GM23338 (cell line): ENCODE measurements at regions not wholly inside any gene's neighbourhood (a gene's known extent, or its start where the extent isn't known, plus 50 kb on each side); places are given as distances from the start of the nearest gene placed in this dataset.

Source experiments
- ATAC-seq: fragments of 200-7000 bp; cut with Tn5 transposase; 3 replicates; pipeline ENCODE4 v1.9.1; 2020
- DNase-seq: peaks from one replicate; pipeline ENCODE4 v3.0.0-alpha.2; 2015; ENCODE audit warnings: low spot score
- H2AFZ ChIP-seq: fragments of 200-600 bp; sonication (generic); 2 replicates; pipeline ENCODE4 v1.8.0; 2016; ENCODE audit warnings: antibody characterized with exemption, mild to moderate bottlenecking, moderate library complexity
- H3F3A ChIP-seq: fragments of 200-600 bp; sonication (generic); replicated peaks from 2 replicates; pipeline ENCODE4 v1.8.0; 2017; ENCODE audit warnings: antibody characterized with exemption, mixed run types, low read depth
- H3K27ac ChIP-seq: fragments of 200-600 bp; sonication (generic); 2 replicates; pipeline ENCODE4 v1.6.1; 2016; ENCODE audit warnings: low read depth
- H3K27me3 ChIP-seq: fragments of 200-600 bp; sonication (generic); 2 replicates; pipeline ENCODE4 v1.8.0; 2016; ENCODE audit warnings: mild to moderate bottlenecking, mixed run types, moderate library complexity; ENCODE audit not compliant: insufficient read depth
- H3K36me3 ChIP-seq: fragments of 200-600 bp; sonication (generic); 2 replicates; pipeline ENCODE4 v1.8.0; 2016; ENCODE audit warnings: mild to moderate bottlenecking; ENCODE audit not compliant: insufficient read depth
- H3K4me1 ChIP-seq: fragments of 200-600 bp; sonication (generic); 2 replicates; pipeline ENCODE4 v1.8.0; 2016; ENCODE audit warnings: mild to moderate bottlenecking, moderate library complexity; ENCODE audit not compliant: insufficient read depth
- H3K4me2 ChIP-seq: fragments of 200-600 bp; sonication (generic); 2 replicates; pipeline ENCODE4 v1.7.1; 2017; ENCODE audit warnings: mixed run types
- H3K4me3 ChIP-seq: fragments of 200-600 bp; sonication (generic); 2 replicates; pipeline ENCODE4 v1.6.1; 2016; ENCODE audit warnings: mixed run types
- H3K79me2 ChIP-seq: fragments of 200-600 bp; sonication (generic); replicated peaks from 2 replicates; pipeline ENCODE4 v1.8.0; 2017; ENCODE audit warnings: mild to moderate bottlenecking; ENCODE audit not compliant: insufficient read depth
- H3K9me2 ChIP-seq: fragments of 200-600 bp; sonication (generic); 2 replicates; pipeline ENCODE4 v1.8.0; 2017; ENCODE audit not compliant: insufficient read depth
- H4K20me1 ChIP-seq: fragments of 200-600 bp; sonication (generic); replicated peaks from 2 replicates; pipeline ENCODE4 v1.8.0; 2017; ENCODE audit warnings: mild to moderate bottlenecking; ENCODE audit not compliant: insufficient read depth
- H3K27ac Mint-ChIP-seq: 2 replicates; pipeline ENCODE4 v1.8.0; 2020; ENCODE audit warnings: inconsistent platforms, mild to moderate bottlenecking, moderate library complexity, mixed read lengths
- H3K27me3 Mint-ChIP-seq: 3 replicates; pipeline ENCODE4 v1.8.0; 2022; ENCODE audit warnings: low read depth, mild to moderate bottlenecking, moderate library complexity, mixed read lengths, inconsistent platforms; ENCODE audit not compliant: insufficient read depth, poor library complexity
- H3K36me3 Mint-ChIP-seq: 3 replicates; pipeline ENCODE4 v1.8.0; 2021; ENCODE audit warnings: low read depth, mild to moderate bottlenecking, inconsistent platforms, moderate library complexity, mixed read lengths
- H3K4me1 Mint-ChIP-seq: 3 replicates; pipeline ENCODE4 v1.8.0; 2020; ENCODE audit warnings: mild to moderate bottlenecking, inconsistent platforms, mixed read lengths
- H3K4me3 Mint-ChIP-seq: 3 replicates; pipeline ENCODE4 v1.8.0; 2021; ENCODE audit warnings: moderate library complexity, mild to moderate bottlenecking, inconsistent platforms, mixed read lengths
- H3K9me3 Mint-ChIP-seq: 3 replicates; pipeline ENCODE4 v1.8.0; 2020; ENCODE audit warnings: moderate library complexity, mild to moderate bottlenecking, inconsistent platforms, mixed read lengths
- CREB1 ChIP-seq: fragments of 250-450 bp; sonication (Bioruptor Pico); IDR thresholded peaks from 2 replicates; pipeline ENCODE4 v1.5.0; 2020; ENCODE audit warnings: low read depth, mild to moderate bottlenecking, moderate library complexity
- EZH2 ChIP-seq: fragments of 200-600 bp; sonication (generic); IDR thresholded peaks from one replicate; pipeline ENCODE4 v1.8.0; 2017; ENCODE audit warnings: antibody characterized with exemption, mild to moderate bottlenecking, low read depth; ENCODE audit not compliant: unreplicated experiment
- EZH2phosphoT487 ChIP-seq: fragments of 200-600 bp; sonication (generic); IDR thresholded peaks from one replicate; pipeline ENCODE4 v1.8.1; 2018; ENCODE audit warnings: antibody characterized with exemption; ENCODE audit not compliant: unreplicated experiment
- JUNB ChIP-seq: IDR thresholded peaks from one replicate; pipeline ENCODE4 v1.6.1; 2016; ENCODE audit warnings: antibody characterized with exemption; ENCODE audit not compliant: unreplicated experiment
- NANOG ChIP-seq: IDR thresholded peaks from 2 replicates; pipeline ENCODE4 v1.6.1; 2016; ENCODE audit warnings: antibody characterized with exemption, borderline replicate concordance
- POLR2AphosphoS5 ChIP-seq: IDR thresholded peaks from 2 replicates; pipeline ENCODE4 v1.6.1; 2016; ENCODE audit warnings: antibody characterized with exemption, low read depth
- STAT1 ChIP-seq: IDR thresholded peaks from one replicate; pipeline ENCODE4 v1.6.1; 2016; ENCODE audit warnings: antibody characterized with exemption; ENCODE audit not compliant: unreplicated experiment
- ZNF114 ChIP-seq: fragments of 250-450 bp; sonication (Bioruptor Pico); IDR thresholded peaks from 2 replicates; pipeline ENCODE4 v1.5.0; 2020; ENCODE audit warnings: mild to moderate bottlenecking, moderate library complexity
- ZNF331 ChIP-seq: fragments of 250-450 bp; sonication (Bioruptor Pico); IDR thresholded peaks from 2 replicates; pipeline ENCODE4 v1.5.0; 2020; ENCODE audit warnings: low read depth, mild to moderate bottlenecking, moderate library complexity
- TF ChIP-seq, protein P1 (sequence below): fragments of 250-450 bp; sonication (Bioruptor Pico); IDR thresholded peaks from 2 replicates; pipeline ENCODE4 v1.5.0; 2020; ENCODE audit warnings: mild to moderate bottlenecking, moderate library complexity
- TF ChIP-seq, protein P2 (sequence below), 2 experiments: fragments of 200-600 bp in 1 of 2; sonication (generic) in 1 of 2; conservative IDR thresholded peaks; 2 replicates each; pipeline versions ENCODE4 v1.5.1 to v1.6.1; 2016 to 2017; ENCODE audit warnings: antibody characterized with exemption in 2 of 2, low read depth in 2 of 2, mild to moderate bottlenecking in 2 of 2, moderate library complexity in 1 of 2
- TF ChIP-seq, protein P3 (sequence below): IDR thresholded peaks from 2 replicates; pipeline ENCODE4 v1.6.1; 2016; ENCODE audit warnings: antibody characterized with exemption
- TF ChIP-seq, protein P4 (sequence below): IDR thresholded peaks from one replicate; pipeline ENCODE4 v1.6.1; 2018; ENCODE audit warnings: antibody characterized with exemption; ENCODE audit not compliant: unreplicated experiment

DNA sequence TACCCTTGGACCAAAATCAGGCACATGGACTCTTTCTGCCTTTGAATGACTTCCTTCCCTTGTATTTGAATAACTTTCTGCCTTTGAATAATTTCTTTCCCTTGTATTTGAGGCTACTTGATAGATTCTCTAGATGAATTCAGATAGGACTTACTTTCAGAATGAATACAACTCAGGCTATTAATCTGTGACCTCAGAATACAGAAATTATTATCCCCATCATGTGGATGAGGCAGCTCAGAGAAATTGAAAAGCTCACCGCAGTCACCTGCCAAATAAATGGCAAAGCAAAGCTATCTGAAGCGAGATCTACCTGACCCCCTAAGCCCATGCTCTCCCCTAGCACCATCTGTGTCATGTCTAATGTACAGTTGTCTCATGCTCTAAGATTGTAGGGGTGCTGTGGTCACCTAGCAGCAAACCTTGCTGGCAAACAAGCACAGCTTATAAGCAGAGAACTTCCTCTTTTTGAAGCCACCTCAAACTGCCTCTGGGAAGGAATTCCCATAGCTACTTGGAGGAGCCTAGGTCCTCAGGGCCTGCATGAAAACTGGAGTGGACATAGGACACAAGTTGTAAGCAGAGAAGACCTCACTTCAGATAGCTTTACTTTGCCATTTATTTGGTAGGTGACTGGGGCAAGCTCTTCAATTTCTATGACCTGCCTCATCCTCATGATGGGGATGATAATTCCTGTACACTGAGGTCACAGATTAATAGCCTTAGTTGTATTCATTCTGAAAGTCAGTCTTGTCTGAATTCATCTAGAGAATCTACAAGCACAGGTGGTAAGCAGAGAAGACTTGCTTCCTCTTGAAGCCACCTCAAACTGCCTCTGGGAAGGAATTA, 66.1 kb downstream of the FASLG start:
- no peaks in the 10 kb centered on the region for H3K79me2 ChIP-seq
- H3K4me3 ChIP-seq = no peak overlapping the region
- DNase-seq (no peak), ATAC-seq (no peak)
- H3K27ac Mint-ChIP-seq = no peak overlapping the region
- no peak overlapping the region for H3K4me3 Mint-ChIP-seq
- H3K27me3 ChIP-seq = no peaks in the 10 kb centered on the region
- peaks cover 7% of the 10 kb centered on the region; the same call in 1 of the 2 replicates for H3K9me2 ChIP-seq
- H3K27ac ChIP-seq = no peak overlapping the region
- TF ChIP-seq, protein P1, sequence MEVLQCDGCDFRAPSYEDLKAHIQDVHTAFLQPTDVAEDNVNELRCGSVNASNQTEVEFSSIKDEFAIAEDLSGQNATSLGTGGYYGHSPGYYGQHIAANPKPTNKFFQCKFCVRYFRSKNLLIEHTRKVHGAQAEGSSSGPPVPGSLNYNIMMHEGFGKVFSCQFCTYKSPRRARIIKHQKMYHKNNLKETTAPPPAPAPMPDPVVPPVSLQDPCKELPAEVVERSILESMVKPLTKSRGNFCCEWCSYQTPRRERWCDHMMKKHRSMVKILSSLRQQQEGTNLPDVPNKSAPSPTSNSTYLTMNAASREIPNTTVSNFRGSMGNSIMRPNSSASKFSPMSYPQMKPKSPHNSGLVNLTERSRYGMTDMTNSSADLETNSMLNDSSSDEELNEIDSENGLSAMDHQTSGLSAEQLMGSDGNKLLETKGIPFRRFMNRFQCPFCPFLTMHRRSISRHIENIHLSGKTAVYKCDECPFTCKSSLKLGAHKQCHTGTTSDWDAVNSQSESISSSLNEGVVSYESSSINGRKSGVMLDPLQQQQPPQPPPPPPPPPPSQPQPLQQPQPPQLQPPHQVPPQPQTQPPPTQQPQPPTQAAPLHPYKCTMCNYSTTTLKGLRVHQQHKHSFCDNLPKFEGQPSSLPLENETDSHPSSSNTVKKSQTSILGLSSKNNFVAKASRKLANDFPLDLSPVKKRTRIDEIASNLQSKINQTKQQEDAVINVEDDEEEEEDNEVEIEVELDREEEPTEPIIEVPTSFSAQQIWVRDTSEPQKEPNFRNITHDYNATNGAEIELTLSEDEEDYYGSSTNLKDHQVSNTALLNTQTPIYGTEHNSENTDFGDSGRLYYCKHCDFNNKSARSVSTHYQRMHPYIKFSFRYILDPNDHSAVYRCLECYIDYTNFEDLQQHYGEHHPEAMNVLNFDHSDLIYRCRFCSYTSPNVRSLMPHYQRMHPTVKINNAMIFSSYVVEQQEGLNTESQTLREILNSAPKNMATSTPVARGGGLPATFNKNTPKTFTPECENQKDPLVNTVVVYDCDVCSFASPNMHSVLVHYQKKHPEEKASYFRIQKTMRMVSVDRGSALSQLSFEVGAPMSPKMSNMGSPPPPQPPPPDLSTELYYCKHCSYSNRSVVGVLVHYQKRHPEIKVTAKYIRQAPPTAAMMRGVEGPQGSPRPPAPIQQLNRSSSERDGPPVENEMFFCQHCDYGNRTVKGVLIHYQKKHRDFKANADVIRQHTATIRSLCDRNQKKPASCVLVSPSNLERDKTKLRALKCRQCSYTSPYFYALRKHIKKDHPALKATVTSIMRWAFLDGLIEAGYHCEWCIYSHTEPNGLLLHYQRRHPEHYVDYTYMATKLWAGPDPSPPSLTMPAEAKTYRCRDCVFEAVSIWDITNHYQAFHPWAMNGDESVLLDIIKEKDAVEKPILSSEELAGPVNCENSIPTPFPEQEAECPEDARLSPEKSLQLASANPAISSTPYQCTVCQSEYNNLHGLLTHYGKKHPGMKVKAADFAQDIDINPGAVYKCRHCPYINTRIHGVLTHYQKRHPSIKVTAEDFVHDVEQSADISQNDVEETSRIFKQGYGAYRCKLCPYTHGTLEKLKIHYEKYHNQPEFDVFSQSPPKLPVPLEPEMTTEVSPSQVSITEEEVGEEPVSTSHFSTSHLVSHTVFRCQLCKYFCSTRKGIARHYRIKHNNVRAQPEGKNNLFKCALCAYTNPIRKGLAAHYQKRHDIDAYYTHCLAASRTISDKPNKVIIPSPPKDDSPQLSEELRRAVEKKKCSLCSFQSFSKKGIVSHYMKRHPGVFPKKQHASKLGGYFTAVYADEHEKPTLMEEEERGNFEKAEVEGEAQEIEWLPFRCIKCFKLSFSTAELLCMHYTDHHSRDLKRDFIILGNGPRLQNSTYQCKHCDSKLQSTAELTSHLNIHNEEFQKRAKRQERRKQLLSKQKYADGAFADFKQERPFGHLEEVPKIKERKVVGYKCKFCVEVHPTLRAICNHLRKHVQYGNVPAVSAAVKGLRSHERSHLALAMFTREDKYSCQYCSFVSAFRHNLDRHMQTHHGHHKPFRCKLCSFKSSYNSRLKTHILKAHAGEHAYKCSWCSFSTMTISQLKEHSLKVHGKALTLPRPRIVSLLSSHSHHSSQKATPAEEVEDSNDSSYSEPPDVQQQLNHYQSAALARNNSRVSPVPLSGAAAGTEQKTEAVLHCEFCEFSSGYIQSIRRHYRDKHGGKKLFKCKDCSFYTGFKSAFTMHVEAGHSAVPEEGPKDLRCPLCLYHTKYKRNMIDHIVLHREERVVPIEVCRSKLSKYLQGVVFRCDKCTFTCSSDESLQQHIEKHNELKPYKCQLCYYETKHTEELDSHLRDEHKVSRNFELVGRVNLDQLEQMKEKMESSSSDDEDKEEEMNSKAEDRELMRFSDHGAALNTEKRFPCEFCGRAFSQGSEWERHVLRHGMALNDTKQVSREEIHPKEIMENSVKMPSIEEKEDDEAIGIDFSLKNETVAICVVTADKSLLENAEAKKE = no peak
- TF ChIP-seq EZH2 = no peak
- TF ChIP-seq EZH2phosphoT487 = no peak
- no peak for TF ChIP-seq ZNF331 (CRISPR knock-in tag)
- TF ChIP-seq STAT1 = no peak
- TF ChIP-seq NANOG = no peak
- no peak for TF ChIP-seq JUNB
- TF ChIP-seq, protein P2, sequence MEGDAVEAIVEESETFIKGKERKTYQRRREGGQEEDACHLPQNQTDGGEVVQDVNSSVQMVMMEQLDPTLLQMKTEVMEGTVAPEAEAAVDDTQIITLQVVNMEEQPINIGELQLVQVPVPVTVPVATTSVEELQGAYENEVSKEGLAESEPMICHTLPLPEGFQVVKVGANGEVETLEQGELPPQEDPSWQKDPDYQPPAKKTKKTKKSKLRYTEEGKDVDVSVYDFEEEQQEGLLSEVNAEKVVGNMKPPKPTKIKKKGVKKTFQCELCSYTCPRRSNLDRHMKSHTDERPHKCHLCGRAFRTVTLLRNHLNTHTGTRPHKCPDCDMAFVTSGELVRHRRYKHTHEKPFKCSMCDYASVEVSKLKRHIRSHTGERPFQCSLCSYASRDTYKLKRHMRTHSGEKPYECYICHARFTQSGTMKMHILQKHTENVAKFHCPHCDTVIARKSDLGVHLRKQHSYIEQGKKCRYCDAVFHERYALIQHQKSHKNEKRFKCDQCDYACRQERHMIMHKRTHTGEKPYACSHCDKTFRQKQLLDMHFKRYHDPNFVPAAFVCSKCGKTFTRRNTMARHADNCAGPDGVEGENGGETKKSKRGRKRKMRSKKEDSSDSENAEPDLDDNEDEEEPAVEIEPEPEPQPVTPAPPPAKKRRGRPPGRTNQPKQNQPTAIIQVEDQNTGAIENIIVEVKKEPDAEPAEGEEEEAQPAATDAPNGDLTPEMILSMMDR (conservative IDR thresholded peaks at IDR 0.05; ENCODE audit: low read depth in 2 of 2) = no peak
- TF ChIP-seq, protein P3, sequence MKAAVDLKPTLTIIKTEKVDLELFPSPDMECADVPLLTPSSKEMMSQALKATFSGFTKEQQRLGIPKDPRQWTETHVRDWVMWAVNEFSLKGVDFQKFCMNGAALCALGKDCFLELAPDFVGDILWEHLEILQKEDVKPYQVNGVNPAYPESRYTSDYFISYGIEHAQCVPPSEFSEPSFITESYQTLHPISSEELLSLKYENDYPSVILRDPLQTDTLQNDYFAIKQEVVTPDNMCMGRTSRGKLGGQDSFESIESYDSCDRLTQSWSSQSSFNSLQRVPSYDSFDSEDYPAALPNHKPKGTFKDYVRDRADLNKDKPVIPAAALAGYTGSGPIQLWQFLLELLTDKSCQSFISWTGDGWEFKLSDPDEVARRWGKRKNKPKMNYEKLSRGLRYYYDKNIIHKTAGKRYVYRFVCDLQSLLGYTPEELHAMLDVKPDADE = no peak
- no peak for TF ChIP-seq ZNF114 (CRISPR knock-in tag)
- no peak for TF ChIP-seq CREB1 (CRISPR knock-in tag)
- TF ChIP-seq POLR2AphosphoS5 = no peak
- TF ChIP-seq, protein P4, sequence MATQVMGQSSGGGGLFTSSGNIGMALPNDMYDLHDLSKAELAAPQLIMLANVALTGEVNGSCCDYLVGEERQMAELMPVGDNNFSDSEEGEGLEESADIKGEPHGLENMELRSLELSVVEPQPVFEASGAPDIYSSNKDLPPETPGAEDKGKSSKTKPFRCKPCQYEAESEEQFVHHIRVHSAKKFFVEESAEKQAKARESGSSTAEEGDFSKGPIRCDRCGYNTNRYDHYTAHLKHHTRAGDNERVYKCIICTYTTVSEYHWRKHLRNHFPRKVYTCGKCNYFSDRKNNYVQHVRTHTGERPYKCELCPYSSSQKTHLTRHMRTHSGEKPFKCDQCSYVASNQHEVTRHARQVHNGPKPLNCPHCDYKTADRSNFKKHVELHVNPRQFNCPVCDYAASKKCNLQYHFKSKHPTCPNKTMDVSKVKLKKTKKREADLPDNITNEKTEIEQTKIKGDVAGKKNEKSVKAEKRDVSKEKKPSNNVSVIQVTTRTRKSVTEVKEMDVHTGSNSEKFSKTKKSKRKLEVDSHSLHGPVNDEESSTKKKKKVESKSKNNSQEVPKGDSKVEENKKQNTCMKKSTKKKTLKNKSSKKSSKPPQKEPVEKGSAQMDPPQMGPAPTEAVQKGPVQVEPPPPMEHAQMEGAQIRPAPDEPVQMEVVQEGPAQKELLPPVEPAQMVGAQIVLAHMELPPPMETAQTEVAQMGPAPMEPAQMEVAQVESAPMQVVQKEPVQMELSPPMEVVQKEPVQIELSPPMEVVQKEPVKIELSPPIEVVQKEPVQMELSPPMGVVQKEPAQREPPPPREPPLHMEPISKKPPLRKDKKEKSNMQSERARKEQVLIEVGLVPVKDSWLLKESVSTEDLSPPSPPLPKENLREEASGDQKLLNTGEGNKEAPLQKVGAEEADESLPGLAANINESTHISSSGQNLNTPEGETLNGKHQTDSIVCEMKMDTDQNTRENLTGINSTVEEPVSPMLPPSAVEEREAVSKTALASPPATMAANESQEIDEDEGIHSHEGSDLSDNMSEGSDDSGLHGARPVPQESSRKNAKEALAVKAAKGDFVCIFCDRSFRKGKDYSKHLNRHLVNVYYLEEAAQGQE = no peak
- no peaks in the 10 kb centered on the region for H3K4me1 ChIP-seq
- H3K27me3 Mint-ChIP-seq = peaks cover 10% of the 10 kb centered on the region
- H3K4me1 Mint-ChIP-seq = peaks cover 5% of the 10 kb centered on the region; the same call in 2 of the 3 replicates
- H3K9me3 Mint-ChIP-seq = peaks cover 14% of the 10 kb centered on the region
- H3F3A ChIP-seq = no peaks in the 10 kb centered on the region
- H3K4me2 ChIP-seq = no peak overlapping the region
- H3K36me3 Mint-ChIP-seq = peaks cover 13% of the 10 kb centered on the region; the same call in 2 of the 3 replicates
- no peaks in the 10 kb centered on the region for H4K20me1 ChIP-seq
- H2AFZ ChIP-seq = no peak overlapping the region
- H3K36me3 ChIP-seq = no peaks in the 10 kb centered on the region
